Gastrocnemius medialis (tissue), 4 donors: ENCODE measurements at regions not wholly inside any gene's neighbourhood (a gene's known extent, or its start where the extent isn't known, plus 50 kb on each side); places are given as distances from the start of the nearest gene placed in this dataset.

Experiments used
- CTCF ChIP-seq, 5 experiments: fragments of 450-650 bp in 3 of 5; fragments of 200-600 bp in 2 of 5; sonication (generic) in 2 of 5; IDR thresholded peaks in 4 of 5; conservative IDR thresholded peaks in 1 of 5; 1 replicate in 4 of 5; 2 replicates in 1 of 5; pipeline ENCODE4 v1.5.1; 2016 to 2019; ENCODE audit warnings: antibody characterized with exemption in 5 of 5, mild to moderate bottlenecking in 3 of 5, moderate library complexity in 3 of 5
- POLR2A ChIP-seq, 2 donors: fragments of 450-650 bp; IDR thresholded peaks; one replicate each; pipeline ENCODE4 v1.6.1; 2017; ENCODE audit warnings: antibody characterized with exemption in 2 of 2, mild to moderate bottlenecking in 2 of 2, moderate library complexity in 2 of 2

GRCh38 chr15:84098604-84099003 lies 137.0 kb upstream of the GOLGA6L4 start:
- TF ChIP-seq CTCF (IDR thresholded peaks at IDR 0.05 in 4 of 5, conservative IDR thresholded peaks at IDR 0.05 in 1 of 5) (no peak), POLR2A (IDR thresholded peaks at IDR 0.05) (no peak)
